ENCODE measurements at regions not wholly inside any gene's neighbourhood (a gene's known extent, or its start where the extent isn't known, plus 50 kb on each side); places are given as distances from the start of the nearest gene placed in this dataset.
"Not testable (repeated sequence)": the region's sequence is repeated elsewhere in the genome, so short reads cannot be mapped to it uniquely, and the experiment has no call there.

DNA sequence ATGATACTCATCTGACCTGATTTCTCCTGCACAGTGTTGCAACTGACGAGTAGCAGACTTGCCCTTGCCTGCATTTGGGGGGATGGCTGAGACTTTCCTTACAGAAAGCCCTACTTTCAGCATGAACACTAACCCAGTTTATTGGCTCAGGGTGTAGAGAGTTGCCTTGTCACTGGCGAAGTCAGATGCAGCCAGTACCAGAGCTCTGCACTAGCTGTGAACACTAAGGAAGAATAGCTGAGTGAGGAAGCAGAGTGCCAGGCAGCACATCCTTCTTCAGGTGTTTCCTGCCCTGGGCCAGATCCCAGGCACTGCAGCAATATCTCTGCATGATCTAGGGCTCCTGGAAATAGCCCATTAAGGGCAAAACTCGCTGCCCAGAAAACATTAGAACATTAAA, 154.0 kb upstream of the SYNPR start:
- no peak for DNase-seq

GRCh38 chr3:63126530-63126929, 151.6 kb upstream of the SYNPR start:
- no peak for DNase-seq

- DNase-seq: no peak
Measured at GRCh38 chr3:63128380-63128779, 149.7 kb upstream of the SYNPR start.

DNA sequence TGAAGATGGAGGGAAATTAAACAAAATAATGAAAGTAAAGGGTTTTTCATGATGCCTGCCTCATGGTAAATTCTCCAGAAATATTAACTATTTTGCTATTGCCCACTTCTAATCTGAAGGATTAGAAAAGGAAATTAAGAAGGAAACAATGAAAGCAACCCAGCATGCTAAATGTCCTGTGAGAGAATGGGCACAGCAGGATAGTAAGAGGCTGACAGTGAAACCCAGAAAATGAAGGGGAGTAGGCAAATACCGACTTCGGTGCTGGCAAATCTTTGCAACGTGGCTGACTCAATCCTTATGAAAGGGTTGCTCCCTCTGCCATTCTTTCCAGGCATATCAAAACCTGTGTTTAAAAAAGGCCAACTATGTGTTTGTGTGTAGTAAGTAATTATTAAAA, 147.5 kb upstream of the SYNPR start:
- no peak for DNase-seq

GRCh38 chr3:63132461-63133250, 145.5 kb upstream of the SYNPR start:
- DNase-seq: no peak

DNA sequence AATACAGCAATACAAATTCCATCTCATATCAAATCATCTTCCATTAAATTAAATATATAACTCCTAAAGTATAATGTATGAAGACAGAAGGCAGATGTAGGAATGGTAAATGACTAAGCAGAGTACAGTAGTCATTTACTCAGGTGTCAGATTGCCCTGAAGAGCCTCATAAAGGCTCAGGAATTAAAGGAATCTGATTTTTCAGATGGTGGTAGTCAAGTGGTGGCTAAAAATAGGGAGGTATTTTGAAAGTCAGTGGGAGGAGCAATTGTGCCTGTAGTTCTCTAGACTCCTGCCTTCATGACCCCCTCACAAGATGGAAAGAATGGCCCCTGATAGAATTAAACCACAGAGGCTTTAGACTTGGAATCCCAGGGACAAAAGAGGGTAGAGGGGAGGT, 142.7 kb upstream of the SYNPR start:
- no peak for DNase-seq

GRCh38 chr3:63136249-63136648, 141.9 kb upstream of the SYNPR start:
- DNase-seq: not testable (repeated sequence)

- DNase-seq: no peak
Measured at GRCh38 chr3:63142681-63143080, 135.4 kb upstream of the SYNPR start.

GRCh38 chr3:63146154-63146553, 132.0 kb upstream of the SYNPR start:
- DNase-seq: no peak

- DNase-seq: no peak
Measured at GRCh38 chr3:63150880-63151279, 127.2 kb upstream of the SYNPR start.

DNA sequence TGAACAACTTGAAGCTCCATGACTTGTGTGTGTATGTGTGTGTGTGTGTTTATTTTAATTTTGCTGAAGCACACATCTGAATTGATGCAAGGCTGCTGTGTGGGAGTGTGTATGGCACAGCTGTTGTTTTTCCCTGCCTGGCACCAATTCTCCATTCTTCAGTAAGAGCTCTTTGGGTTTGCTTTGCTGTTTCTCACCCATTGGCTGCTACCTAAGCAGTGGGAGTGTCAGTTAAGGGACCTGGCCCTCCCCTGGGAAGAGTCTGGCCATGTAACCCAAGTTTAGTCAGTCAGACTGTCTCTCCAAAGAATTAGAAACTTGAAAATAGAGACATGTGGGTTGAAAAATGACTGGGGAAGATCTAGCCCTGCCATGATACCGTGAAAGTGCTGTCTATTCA, 126.2 kb upstream of the SYNPR start:
- no peak for DNase-seq

DNA sequence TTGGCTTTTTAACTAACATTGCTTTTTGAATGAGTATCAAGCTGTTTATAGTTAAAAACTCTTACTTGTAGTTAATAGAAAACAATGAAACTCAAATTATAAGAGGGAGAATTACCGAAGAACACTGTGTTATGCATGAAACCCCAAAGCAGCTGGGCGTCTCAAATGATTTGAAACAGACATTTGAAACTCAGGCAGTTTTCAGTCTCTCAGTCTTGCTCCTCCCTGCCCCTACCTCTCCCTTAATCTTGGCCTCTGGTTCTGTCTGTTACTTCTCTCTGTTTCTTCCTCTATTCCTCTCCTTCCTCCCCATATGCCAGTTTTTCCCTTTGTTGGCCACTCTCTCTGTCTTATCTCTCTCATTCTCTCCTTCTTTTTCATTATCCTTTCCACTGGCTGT, 118.3 kb upstream of the SYNPR start:
- no peak for DNase-seq

DNA sequence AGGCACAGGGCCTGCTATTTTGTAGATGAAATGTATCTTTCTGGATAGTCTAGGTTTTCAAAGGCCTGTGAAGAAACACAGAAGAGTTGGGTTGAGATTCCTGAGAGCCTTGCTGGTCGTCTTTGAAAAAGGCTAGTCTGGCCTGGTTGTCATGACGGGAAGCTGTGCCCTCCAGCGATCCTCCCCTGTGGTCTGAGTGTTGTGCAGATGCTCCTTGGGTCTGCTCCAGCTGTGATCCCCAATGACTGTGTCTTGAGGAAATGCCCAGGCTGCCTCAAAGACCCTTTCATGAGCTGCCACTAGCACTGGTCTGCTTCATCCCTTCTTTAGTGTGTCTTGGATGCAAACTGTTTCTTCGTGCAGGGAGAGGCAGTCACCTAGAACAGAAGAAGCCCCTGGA, 111.0 kb upstream of the SYNPR start:
- DNase-seq: no peak

- no peak for DNase-seq
Measured at GRCh38 chr3:63168179-63168578, 109.9 kb upstream of the SYNPR start.

GRCh38 chr3:63179862-63180522, 98.1 kb upstream of the SYNPR start:
- DNase-seq: no peak

- DNase-seq: no peak
Measured at GRCh38 chr3:63192248-63192647, 85.9 kb upstream of the SYNPR start.

- DNase-seq: peak; percentile 11
Measured at GRCh38 chr3:63193647-63194046, 84.5 kb upstream of the SYNPR start.

DNA sequence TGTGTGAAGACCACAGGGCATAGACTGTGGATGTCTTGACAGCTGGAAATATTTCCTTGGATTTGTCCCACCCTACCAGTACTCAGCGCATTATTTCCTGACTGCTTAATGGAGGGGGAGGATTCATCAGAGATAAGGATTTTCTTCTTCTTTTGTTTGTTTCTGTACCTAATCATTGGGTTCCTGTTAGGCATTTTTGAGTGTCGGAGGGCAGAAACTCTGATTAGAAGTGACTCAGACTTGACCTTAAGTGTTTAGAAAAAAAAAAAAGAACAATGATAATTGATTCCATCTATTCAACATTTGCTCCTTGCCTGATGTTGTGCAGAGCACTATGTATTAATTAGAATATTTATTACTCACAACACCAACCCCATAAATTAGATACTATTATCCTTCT, 78.5 kb upstream of the SYNPR start:
- no peak for DNase-seq

- DNase-seq: no peak
Measured at GRCh38 chr3:63202529-63202928, 75.6 kb upstream of the SYNPR start.

DNA sequence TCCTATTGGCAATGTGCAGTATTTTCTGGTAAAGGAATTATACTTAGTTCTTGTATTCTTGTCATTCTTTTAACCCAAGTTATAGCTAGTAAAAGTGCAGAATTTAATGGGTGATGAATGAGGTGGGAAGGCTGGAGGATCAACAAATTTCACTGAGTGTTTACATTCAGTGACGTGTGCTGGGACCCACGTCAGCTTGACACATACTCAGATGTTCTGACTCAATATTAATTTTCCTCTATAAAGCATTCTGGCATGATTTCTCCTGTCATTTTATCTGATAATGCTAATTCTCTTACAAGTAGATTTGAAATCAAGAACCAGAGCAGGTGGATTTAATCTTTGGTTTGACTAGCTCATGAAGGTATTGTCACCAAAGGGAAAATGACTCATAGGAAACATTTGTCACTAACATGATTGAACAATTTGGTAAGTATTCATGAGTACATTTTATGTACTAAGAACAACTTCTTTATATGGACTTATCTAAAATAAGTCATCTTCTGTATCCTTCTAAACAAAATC, 71.0 kb upstream of the SYNPR start:
- DNase-seq: no peak

- DNase-seq: no peak
Measured at GRCh38 chr3:63228087-63228486, 50.0 kb upstream of the SYNPR start.

All from EL (cell line).